Nephron progenitor cell (in vitro differentiated cells): ENCODE measurements at regions not wholly inside any gene's neighbourhood (a gene's known extent, or its start where the extent isn't known, plus 50 kb on each side); places are given as distances from the start of the nearest gene placed in this dataset.
"Not testable (repeated sequence)": the region's sequence is repeated elsewhere in the genome, so short reads cannot be mapped to it uniquely, and the experiment has no call there.

ENCODE experiments used
- DNase-seq: peaks from one replicate; pipeline ENCODE4 v3.0.0; 2021
- H3K27ac Mint-ChIP-seq: 2 replicates; pipeline ENCODE4 v1.8.0; 2021; ENCODE audit warnings: mild to moderate bottlenecking, moderate library complexity, mixed read lengths
- H3K27me3 Mint-ChIP-seq: 2 replicates; pipeline ENCODE4 v1.8.0; 2021; ENCODE audit warnings: mild to moderate bottlenecking, low read depth, mixed read lengths; ENCODE audit not compliant: poor library complexity
- H3K36me3 Mint-ChIP-seq: 2 replicates; pipeline ENCODE4 v1.8.0; 2021; ENCODE audit warnings: low read depth, mixed read lengths
- H3K4me1 Mint-ChIP-seq: 2 replicates; pipeline ENCODE4 v1.8.0; 2021; ENCODE audit warnings: mixed read lengths
- H3K4me3 Mint-ChIP-seq: 2 replicates; pipeline ENCODE4 v1.8.0; 2021; ENCODE audit warnings: mild to moderate bottlenecking, moderate library complexity, mixed read lengths
- H3K9me3 Mint-ChIP-seq: 2 replicates; pipeline ENCODE4 v1.8.0; 2021; ENCODE audit warnings: mild to moderate bottlenecking, moderate library complexity, mixed read lengths
- CTCF ChIP-seq: fragments of 200-600 bp; sonication (generic); IDR thresholded peaks from 2 replicates; pipeline ENCODE4 v1.5.0; 2021; ENCODE audit warnings: antibody characterized with exemption

GRCh38 chr10:81575036-81575435 is 300.0 kb upstream of the NRG3 start:
- DNase-seq: no peak
- Mint-ChIP-seq H3K36me3 (no peaks in the 10 kb centered on the region), H3K27me3 (peaks cover 3% of the 10 kb centered on the region), H3K27ac (no peak overlapping the region), H3K4me3 (no peak overlapping the region), H3K4me1 (no peaks in the 10 kb centered on the region), H3K9me3 (peaks cover 39% of the 10 kb centered on the region)
- TF ChIP-seq CTCF: no peak

GRCh38 chr10:81576336-81576735 is 298.7 kb upstream of the NRG3 start:
- Mint-ChIP-seq H3K27ac (no peak overlapping the region), H3K4me1 (no peaks in the 10 kb centered on the region), H3K4me3 (no peak overlapping the region), H3K9me3 (peaks cover 43% of the 10 kb centered on the region), H3K36me3 (no peaks in the 10 kb centered on the region), H3K27me3 (peaks cover 3% of the 10 kb centered on the region)
- TF ChIP-seq CTCF: no peak
- DNase-seq: no peak

- no peaks in the 10 kb centered on the region for H3K4me1 Mint-ChIP-seq
- H3K27ac Mint-ChIP-seq: no peak overlapping the region
- H3K4me3 Mint-ChIP-seq: no peak overlapping the region
- H3K27me3 Mint-ChIP-seq: no peaks in the 10 kb centered on the region
- no peak for DNase-seq
- TF ChIP-seq CTCF: no peak
- H3K9me3 Mint-ChIP-seq: peaks cover 9% of the 10 kb centered on the region
- H3K36me3 Mint-ChIP-seq: no peaks in the 10 kb centered on the region
These were observed 280.0 kb upstream of the NRG3 start for GRCh38 chr10:81594991-81595390.

GRCh38 chr10:81600185-81600584 is 274.8 kb upstream of the NRG3 start:
- H3K4me1 Mint-ChIP-seq: no peaks in the 10 kb centered on the region
- TF ChIP-seq CTCF: no peak
- DNase-seq: no peak
- H3K4me3 Mint-ChIP-seq: no peak overlapping the region
- H3K36me3 Mint-ChIP-seq: no peaks in the 10 kb centered on the region
- no peaks in the 10 kb centered on the region for H3K27me3 Mint-ChIP-seq
- no peaks in the 10 kb centered on the region for H3K9me3 Mint-ChIP-seq
- no peak overlapping the region for H3K27ac Mint-ChIP-seq

- TF ChIP-seq CTCF: no peak
- H3K27ac Mint-ChIP-seq: no peak overlapping the region
- peaks cover 4% of the 10 kb centered on the region for H3K9me3 Mint-ChIP-seq
- H3K36me3 Mint-ChIP-seq: no peaks in the 10 kb centered on the region
- peaks cover 8% of the 10 kb centered on the region for H3K27me3 Mint-ChIP-seq
- H3K4me3 Mint-ChIP-seq: no peak overlapping the region
- no peaks in the 10 kb centered on the region for H3K4me1 Mint-ChIP-seq
- DNase-seq: no peak
These were observed 271.8 kb upstream of the NRG3 start for GRCh38 chr10:81603106-81603620.

GRCh38 chr10:81644485-81644884 is 230.5 kb upstream of the NRG3 start:
- not testable (repeated sequence) for DNase-seq, H3K36me3 Mint-ChIP-seq, H3K27me3 Mint-ChIP-seq, H3K27ac Mint-ChIP-seq, H3K4me3 Mint-ChIP-seq, H3K4me1 Mint-ChIP-seq
- H3K9me3 Mint-ChIP-seq: peaks cover 47% of the 10 kb centered on the region
